HG03175 (cell line): ENCODE measurements at regions not wholly inside any gene's neighbourhood (a gene's known extent, or its start where the extent isn't known, plus 50 kb on each side); places are given as distances from the start of the nearest gene placed in this dataset.
A peak's percentile ranks its signal among the peaks of the same experiment; 100 is the strongest.

Experiments used
- ATAC-seq: cut with Tn5 transposase; IDR thresholded peaks from one replicate; pipeline ENCODE4 v1.9.1; 2021; ENCODE audit warnings: mild to moderate bottlenecking, moderate library complexity; ENCODE audit not compliant: unreplicated experiment

DNA sequence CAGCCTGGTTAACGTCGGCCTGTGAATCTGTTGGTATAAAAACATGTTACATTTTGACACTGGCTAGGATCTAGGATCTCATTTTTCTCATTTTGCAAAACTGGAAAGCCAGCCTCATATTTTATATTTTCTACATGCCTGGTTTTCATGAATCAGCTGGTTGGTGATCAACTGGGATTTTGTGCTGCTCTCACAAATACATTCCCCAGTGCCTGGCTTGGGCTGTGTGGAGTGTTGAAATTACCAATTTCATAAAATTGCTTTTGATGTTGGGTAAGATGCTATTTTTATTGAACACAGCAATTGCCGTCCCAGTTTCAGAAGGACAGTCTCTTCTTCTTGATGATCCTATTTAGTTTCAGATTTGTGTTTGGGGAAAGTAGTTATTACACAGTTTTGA is 604.3 kb downstream of the TAFA4 start:
- no peak for ATAC-seq

- no peak for ATAC-seq
Measured at GRCh38 chr3:68315964-68316363, 616.4 kb downstream of the TAFA4 start.

DNA sequence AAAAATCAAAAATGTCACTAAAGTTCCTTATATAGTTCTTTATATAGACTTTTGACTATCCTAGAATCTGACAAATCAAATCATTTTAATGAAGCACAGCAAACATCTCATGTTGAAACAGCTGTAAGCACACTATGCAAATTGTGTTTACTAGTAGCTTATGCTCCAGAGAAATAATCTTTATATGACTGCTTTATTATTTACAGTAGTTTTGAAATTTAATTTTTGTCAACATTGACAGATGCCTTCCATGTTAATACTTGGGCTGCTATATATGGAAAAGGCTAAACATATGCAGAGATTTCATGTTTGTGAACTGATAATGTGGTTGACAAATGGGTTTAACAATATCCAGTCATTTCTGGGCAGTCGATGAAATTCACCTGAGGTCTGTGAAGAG is 616.8 kb downstream of the TAFA4 start:
- ATAC-seq = no peak

DNA sequence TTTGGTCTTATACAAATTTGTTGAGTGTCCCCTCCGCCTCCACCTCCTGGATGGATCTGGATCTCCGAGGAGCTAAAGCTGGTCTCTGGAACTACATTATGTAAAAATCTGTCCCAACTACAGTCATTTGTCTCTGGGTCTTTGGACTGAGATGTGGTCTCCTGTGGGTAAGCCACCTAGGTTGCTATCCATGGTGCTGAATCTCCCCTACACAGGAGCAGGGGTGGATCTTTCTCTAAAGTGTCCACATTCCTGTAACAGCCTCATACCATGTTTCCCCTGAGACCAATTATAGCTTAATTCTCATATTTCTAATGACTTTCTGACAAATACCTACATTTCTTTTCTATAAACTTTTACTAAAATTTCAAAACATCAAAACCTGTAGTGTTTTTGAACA is 625.8 kb downstream of the TAFA4 start:
- ATAC-seq = peak; percentile 56

DNA sequence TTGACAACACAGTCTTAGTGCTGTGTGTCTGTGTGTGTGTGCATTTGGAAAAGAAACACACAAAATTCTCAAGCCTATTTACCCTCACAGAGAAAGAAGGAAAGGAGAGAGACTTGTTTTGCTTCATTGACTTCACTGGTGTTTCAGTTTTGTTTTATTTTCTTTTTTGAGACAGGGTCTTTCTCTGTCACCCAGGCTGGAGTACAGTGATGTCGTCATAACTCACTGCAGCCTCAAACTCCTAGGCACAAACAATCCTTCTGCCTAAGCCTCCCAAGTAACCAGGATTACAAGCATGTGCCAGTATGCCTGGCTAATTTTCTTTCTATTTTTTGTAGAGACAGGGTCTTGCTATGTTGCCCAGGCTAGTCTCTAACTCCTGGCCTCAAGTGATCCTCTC is 636.9 kb downstream of the TAFA4 start:
- no peak for ATAC-seq

DNA sequence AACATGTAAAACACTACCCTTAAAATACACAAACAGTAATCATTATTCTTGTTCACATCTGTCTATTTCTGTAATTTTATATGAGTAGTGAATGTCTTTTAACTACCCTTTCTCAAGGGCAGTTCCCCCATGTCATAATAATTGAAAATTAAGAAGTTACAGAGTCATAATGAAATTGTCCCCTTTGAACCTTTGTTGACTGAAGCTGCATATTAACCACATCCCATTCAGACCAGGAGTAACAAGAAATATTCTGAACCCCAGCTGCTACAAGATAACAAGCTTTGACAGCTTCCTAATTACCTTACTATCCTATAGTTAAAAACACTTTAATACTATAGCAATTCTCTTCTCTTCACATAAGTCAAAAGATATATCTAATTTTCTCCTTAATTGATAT is 635.9 kb upstream of the SUCLG2 start:
- no peak for ATAC-seq

DNA sequence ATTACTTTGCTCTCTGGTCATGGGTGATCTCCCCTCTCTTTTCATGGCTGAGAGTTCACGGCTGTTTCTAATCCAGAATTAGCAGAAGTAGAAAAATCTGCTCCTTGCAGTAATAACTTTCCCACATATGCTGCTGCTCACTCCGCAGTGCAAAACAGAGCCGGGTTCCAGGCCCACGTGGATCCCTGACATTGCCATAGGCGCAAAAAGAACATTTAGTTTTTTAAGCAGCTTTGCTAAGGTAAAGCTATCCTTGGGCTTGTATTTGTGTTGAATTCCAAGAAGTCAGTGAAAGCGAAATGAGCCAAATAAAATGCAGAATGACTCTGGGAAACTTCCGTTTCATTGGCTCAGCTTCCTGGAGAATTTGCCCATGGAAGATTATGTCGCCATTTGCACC is 633.7 kb upstream of the SUCLG2 start:
- no peak for ATAC-seq

- ATAC-seq = no peak
Measured at GRCh38 chr3:68287101-68287500, 632.7 kb upstream of the SUCLG2 start.

DNA sequence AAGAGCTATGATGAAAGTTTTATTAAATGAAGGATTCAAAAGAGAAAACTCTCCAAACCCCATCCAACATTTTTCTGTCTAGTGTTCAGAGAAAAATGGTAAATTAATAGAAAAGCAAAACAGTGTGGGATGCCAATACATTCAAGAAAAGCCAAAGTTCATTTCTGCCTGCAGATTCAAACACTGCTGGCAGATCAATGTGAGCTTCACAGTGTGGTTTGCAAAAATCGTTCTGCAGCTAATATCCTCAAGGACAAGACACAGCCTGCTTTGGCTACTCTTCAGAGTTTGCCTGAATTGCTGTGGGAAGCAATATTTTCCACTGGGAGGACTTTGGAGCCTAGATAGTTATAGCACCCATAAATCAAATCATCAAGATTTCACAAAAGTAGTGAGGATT is 619.9 kb upstream of the SUCLG2 start:
- ATAC-seq = no peak

DNA sequence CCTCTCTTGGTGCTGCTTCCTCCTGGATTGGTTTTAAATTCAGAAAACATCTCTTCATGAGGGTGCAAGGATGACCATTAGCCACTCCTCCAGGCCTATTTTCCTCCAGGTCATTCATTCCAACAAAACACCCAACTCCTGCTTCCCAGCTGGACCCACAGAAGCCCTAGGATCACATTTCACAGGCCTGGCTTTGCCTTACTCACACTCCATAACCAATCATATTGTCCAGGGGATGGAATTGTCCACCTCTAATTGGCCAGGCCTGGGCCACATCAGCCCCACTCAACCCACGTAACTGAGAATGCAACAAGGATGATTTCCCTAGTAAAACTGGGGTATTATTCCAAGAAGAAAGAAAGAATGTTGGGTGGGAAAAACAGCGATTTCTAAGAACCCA is 616.7 kb upstream of the SUCLG2 start:
- no peak for ATAC-seq

- no peak for ATAC-seq
Measured at GRCh38 chr3:68256635-68257223, 602.3 kb upstream of the SUCLG2 start.

DNA sequence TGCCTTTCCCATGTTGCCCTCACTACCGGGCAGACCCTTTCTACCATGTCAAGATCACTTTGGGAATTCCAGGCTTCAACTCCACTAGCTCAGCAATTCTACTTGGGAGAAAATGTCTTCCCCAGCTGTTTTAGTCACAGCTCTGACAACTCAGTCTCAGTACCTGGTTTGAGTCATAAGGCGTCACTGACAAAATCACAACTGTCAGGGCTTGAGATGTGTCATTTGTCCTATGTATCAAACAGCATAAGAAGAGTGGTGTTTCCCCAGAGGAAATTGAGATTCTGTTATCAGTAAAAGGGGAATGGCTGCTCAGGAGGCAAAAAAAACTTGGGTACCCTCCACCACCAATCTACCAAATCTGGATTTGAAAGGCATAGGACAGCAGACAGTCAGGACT is 594.9 kb upstream of the SUCLG2 start:
- no peak for ATAC-seq

DNA sequence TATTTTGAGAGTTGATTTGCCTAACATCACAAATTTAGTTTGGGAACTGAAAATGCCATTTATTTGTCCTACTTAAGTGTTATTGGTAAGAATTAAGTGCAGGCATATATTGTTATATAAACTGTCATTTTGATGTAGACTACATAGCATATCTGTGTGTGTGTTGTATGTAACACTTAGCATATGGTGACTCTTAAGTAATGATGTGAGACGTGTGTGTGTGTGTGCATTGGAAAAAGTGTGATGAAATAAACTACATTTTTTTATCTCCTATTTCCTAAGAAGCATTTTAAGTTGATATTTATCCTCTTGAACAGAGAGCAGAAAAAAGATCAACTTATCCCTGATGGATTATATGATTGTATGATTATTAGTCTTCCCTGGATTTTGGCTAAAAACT is 588.2 kb upstream of the SUCLG2 start:
- no peak for ATAC-seq

- ATAC-seq = no peak
Measured at GRCh38 chr3:68239542-68239941, 585.1 kb upstream of the SUCLG2 start.

DNA sequence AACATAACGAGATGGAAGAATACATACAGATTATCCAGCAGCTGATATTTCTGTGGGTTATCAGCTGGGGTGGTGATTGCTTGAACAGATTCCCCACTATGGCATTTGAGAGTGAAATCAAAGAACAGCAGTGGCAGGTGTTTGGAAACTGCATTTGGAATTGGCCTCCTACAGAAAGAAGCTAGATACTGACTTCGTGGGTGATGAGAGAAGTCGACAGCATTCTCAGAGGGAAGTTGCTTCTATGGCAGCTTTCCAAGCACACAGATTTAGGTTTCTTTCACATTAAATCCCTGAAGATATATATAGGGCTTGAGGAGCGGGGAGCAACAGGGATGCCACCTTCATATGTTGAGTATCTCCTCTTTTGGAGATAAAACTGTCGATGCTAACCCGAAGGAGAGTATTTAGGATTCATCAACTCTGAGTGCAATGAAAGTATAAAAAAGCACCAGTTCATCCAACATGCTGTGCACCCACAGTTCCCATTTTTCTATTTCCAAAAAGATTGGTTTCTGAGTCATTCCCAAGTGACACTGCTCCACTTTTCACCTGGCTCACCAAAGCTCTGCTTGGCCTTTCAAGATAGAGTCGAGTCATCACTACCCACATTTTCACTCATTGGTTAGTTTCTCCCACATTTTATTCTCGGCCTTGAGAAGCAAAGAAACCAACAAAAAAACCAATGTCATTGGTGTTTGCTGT is 579.8 kb upstream of the SUCLG2 start:
- no peak for ATAC-seq

DNA sequence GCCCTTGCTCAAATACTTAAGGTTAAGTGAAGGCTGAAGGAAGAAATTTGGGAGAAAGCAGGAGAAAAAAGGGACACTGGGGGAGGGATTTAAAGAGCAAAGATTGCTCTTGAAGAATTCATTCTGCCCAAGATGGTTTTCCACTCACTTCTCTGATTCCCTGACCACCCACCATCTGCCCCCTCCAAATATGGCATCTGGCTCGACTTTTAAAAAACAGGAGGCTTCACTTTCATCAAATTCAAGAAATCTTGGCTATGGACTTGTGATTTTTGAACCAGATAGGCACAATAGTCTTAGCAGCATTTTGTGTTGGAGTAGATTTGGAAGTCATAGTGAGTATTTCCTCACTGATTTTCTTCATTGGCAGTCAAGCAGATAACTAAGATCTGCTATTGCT is 574.4 kb upstream of the SUCLG2 start:
- ATAC-seq = no peak

DNA sequence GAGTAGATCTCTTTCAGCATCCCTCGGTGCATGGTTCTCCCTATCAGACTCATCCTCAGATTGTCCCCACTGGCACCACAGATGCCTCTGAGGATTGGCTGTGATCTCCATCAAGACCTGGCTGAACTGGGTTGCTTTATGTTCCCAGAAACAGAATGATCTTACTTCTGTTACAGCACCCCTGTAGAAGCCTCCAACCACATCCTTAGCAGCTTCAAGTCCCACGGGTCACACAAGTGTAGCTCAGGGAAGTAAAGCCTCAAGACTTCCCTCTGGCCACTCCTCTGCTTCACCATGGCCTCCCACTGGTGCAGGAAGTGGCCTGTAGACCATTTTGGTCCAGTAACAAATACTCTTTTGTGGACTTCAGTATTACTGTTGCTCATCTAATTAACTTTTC is 566.4 kb upstream of the SUCLG2 start:
- ATAC-seq = no peak

- ATAC-seq = no peak
Measured at GRCh38 chr3:68211637-68212036, 557.2 kb upstream of the SUCLG2 start.

DNA sequence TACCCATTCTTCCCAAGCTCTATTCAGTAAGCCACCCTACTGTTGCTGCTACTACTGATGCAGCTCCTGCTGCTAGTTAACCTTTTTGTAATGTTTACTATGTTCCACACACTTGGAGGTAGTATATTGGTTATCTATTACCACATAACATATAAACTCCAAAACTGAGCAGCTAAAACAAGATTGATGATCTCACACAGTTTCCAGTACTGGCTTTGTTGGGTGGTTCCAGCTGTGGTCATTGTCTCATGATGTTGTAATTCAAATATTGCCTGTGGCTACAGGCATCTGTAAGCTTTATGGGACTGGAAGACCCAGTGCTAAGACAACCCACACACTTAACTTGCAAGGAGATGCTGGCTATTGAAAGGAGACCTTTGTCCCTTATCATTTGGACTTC is 556.2 kb upstream of the SUCLG2 start:
- no peak for ATAC-seq

GRCh38 chr3:68207327-68207726 is 552.9 kb upstream of the SUCLG2 start:
- ATAC-seq = peak; percentile 73

GRCh38 chr3:68206524-68207117 is 552.2 kb upstream of the SUCLG2 start:
- ATAC-seq = no peak

DNA sequence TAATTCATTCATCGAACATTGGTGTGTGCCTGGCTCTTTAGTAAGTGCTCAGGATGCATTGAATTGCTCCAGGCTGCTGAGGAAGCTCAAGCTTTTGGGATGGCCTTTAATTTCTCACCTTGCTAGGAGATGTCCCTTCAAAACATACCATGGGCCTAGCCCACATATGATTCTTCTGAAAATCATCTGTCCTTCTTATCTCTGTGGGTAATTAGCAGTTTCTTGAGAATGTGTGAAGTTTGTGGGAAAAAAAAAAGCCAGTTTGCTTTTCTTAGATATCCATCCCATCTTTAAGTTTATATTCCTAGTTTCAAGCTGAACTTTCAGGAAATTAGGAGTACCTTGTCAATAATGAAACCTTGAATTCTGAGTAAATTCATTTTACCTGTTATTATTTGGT is 532.3 kb upstream of the SUCLG2 start:
- no peak for ATAC-seq

DNA sequence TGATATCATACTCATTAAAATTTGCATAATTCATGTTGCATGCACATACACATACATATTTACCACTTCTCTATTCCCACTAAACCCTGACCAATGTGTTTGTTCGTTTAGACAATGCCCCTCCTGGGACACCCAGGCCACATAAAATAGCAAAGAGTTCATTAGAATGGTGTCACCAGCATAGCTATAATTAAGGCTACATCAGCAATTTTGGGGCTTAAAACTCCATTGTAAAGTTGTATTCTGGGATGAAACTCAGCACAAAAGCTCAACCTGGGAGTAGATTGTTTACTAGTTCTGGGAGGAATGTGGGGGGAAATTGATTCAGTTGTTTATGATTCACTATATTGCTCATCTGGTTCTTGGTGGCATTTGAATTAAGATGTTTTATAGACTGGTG is 522.2 kb upstream of the SUCLG2 start:
- no peak for ATAC-seq
